Loucy (cell line): ENCODE measurements at regions not wholly inside any gene's neighbourhood (a gene's known extent, or its start where the extent isn't known, plus 50 kb on each side); places are given as distances from the start of the nearest gene placed in this dataset.

ENCODE experiments used
- EZH2phosphoT487 ChIP-seq: fragments of 200-600 bp; IDR thresholded peaks from 2 replicates; pipeline ENCODE4 v1.6.1; 2018; ENCODE audit warnings: antibody characterized with exemption, mild to moderate bottlenecking, moderate library complexity, borderline replicate concordance
- TF ChIP-seq, protein P1 (sequence below): fragments of 200-600 bp; sonication (generic); conservative IDR thresholded peaks from 2 replicates; pipeline ENCODE4 v1.5.1; 2014; ENCODE audit warnings: mild to moderate bottlenecking, antibody characterized with exemption, low read length

GRCh38 chr6:85252085-85252484 lies 197.8 kb upstream of the NT5E start:
- TF ChIP-seq, protein P1, sequence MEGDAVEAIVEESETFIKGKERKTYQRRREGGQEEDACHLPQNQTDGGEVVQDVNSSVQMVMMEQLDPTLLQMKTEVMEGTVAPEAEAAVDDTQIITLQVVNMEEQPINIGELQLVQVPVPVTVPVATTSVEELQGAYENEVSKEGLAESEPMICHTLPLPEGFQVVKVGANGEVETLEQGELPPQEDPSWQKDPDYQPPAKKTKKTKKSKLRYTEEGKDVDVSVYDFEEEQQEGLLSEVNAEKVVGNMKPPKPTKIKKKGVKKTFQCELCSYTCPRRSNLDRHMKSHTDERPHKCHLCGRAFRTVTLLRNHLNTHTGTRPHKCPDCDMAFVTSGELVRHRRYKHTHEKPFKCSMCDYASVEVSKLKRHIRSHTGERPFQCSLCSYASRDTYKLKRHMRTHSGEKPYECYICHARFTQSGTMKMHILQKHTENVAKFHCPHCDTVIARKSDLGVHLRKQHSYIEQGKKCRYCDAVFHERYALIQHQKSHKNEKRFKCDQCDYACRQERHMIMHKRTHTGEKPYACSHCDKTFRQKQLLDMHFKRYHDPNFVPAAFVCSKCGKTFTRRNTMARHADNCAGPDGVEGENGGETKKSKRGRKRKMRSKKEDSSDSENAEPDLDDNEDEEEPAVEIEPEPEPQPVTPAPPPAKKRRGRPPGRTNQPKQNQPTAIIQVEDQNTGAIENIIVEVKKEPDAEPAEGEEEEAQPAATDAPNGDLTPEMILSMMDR = no peak
- no peak for TF ChIP-seq EZH2phosphoT487
